IMR-90 (cell line): ENCODE measurements at regions not wholly inside any gene's neighbourhood (a gene's known extent, or its start where the extent isn't known, plus 50 kb on each side); places are given as distances from the start of the nearest gene placed in this dataset.

Source experiments
- ATAC-seq: fragments of 200-7000 bp; cut with Tn5 transposase; 2 replicates; pipeline ENCODE4 v1.9.1; 2020; ENCODE audit warnings: low read depth, mild to moderate bottlenecking, moderate library complexity
- BruUV-seq: library from RNA; stranded (reverse); fragments of 400-500 nt; replicated peaks from 2 replicates; lab custom pipeline; 2021; lab: Mats Ljungman, UMichigan
- CTCF ChIA-PET: fragments of 300-600 bp; formaldehyde crosslinking; extraction: SDS; loops from one replicate; lab custom pipeline; 2021; ENCODE audit warnings: antibody characterized with exemption; lab: Yijun Ruan, JAX
- POLR2A ChIA-PET: fragments of 300-600 bp; sonication (Branson Sonifier 250); formaldehyde crosslinking; loops from one replicate; lab custom pipeline; 2022; ENCODE audit warnings: antibody characterized with exemption; ENCODE audit not compliant: unreplicated experiment; lab: Charles Lee
- DNase-seq: peaks from one replicate; pipeline ENCODE4 v3.0.0; 2013
- H2AFZ ChIP-seq: replicated peaks from 2 replicates; pipeline ENCODE3; 2013; ENCODE audit warnings: low read length, mild to moderate bottlenecking; ENCODE audit not compliant: poor library complexity
- H2AK5ac ChIP-seq: 2 replicates; pipeline ENCODE4 v1.6.1; 2013; ENCODE audit warnings: low read depth, low read length, inconsistent platforms
- H2AK9ac ChIP-seq: replicated peaks from 2 replicates; pipeline ENCODE3; 2013; ENCODE audit warnings: mild to moderate bottlenecking, low read depth, low read length, moderate library complexity; ENCODE audit not compliant: poor library complexity
- H2BK120ac ChIP-seq: 2 replicates; pipeline ENCODE4 v1.6.1; 2013; ENCODE audit warnings: low read depth, low read length, inconsistent platforms
- H2BK15ac ChIP-seq: 3 replicates; pipeline ENCODE4 v1.6.1; 2013; ENCODE audit warnings: low read depth, low read length, inconsistent platforms
- H2BK20ac ChIP-seq: 2 replicates; pipeline ENCODE4 v1.6.1; 2013; ENCODE audit warnings: low read depth, mild to moderate bottlenecking, inconsistent platforms, low read length, moderate library complexity
- H2BK5ac ChIP-seq: 2 replicates; pipeline ENCODE4 v1.6.1; 2013; ENCODE audit warnings: mild to moderate bottlenecking, low read depth, low read length, inconsistent platforms; ENCODE audit not compliant: poor library complexity, severe bottlenecking
- H3K14ac ChIP-seq: replicated peaks from 2 replicates; pipeline ENCODE4 v1.6.1; 2013; ENCODE audit warnings: low read depth, low read length, inconsistent platforms
- H3K18ac ChIP-seq: 2 replicates; pipeline ENCODE4 v1.6.1; 2013; ENCODE audit warnings: low read depth, low read length, control low read depth
- H3K23ac ChIP-seq: 2 replicates; pipeline ENCODE4 v1.6.1; 2013; ENCODE audit warnings: low read depth, low read length, inconsistent platforms
- H3K27ac ChIP-seq: 2 replicates; pipeline ENCODE4 v1.5.1; 2013; ENCODE audit warnings: mild to moderate bottlenecking, control low read depth, low read length; ENCODE audit not compliant: insufficient read depth
- H3K27me3 ChIP-seq: 2 replicates; pipeline ENCODE4 v1.6.1; 2013; ENCODE audit warnings: low read length; ENCODE audit not compliant: control insufficient read depth, insufficient read depth
- H3K36me3 ChIP-seq: 2 replicates; pipeline ENCODE4 v1.6.1; 2013; ENCODE audit warnings: low read length, mixed read lengths; ENCODE audit not compliant: control insufficient read depth, insufficient read depth
- H3K4ac ChIP-seq: 2 replicates; pipeline ENCODE4 v1.6.1; 2013; ENCODE audit warnings: low read depth, low read length, inconsistent platforms
- H3K4me1 ChIP-seq: 2 replicates; pipeline ENCODE4 v1.6.1; 2013; ENCODE audit warnings: low read length, mixed read lengths; ENCODE audit not compliant: control insufficient read depth, insufficient read depth
- H3K4me2 ChIP-seq: 2 replicates; pipeline ENCODE4 v1.6.1; 2013; ENCODE audit warnings: low read depth, mild to moderate bottlenecking, control low read depth, low read length, moderate library complexity
- H3K4me3 ChIP-seq: 2 replicates; pipeline ENCODE4 v1.5.1; 2013; ENCODE audit warnings: low read depth, mild to moderate bottlenecking, control low read depth, low read length, moderate library complexity; ENCODE audit not compliant: insufficient read depth
- H3K56ac ChIP-seq: 2 replicates; pipeline ENCODE4 v1.6.1; 2013; ENCODE audit warnings: low read length, inconsistent platforms; ENCODE audit not compliant: insufficient read depth; ENCODE audit errors: extremely low read depth
- H3K79me1 ChIP-seq, 2 experiments: 2 replicates each; pipeline ENCODE4 v1.6.1; 2013; ENCODE audit warnings: low read length in 2 of 2, inconsistent platforms in 1 of 2, low read depth in 1 of 2
- H3K9ac ChIP-seq: 2 replicates; pipeline ENCODE4 v1.6.1; 2013; ENCODE audit warnings: low read depth, low read length, control low read depth
- H3K9me1 ChIP-seq: 2 replicates; pipeline ENCODE4 v1.6.1; 2013; ENCODE audit warnings: low read length, inconsistent platforms; ENCODE audit not compliant: insufficient read depth
- H3K9me3 ChIP-seq: 2 replicates; pipeline ENCODE4 v1.6.1; 2013; ENCODE audit warnings: low read length; ENCODE audit not compliant: control insufficient read depth, insufficient read depth
- H4K20me1 ChIP-seq: 2 replicates; pipeline ENCODE4 v1.6.1; 2013; ENCODE audit warnings: low read length, inconsistent platforms; ENCODE audit not compliant: insufficient read depth
- H4K5ac ChIP-seq: 2 replicates; pipeline ENCODE4 v1.6.1; 2013; ENCODE audit warnings: mild to moderate bottlenecking, low read depth, low read length, control low read depth
- H4K8ac ChIP-seq, 2 experiments: 2 replicates each; pipeline ENCODE4 v1.6.1; 2013; ENCODE audit warnings: low read depth in 2 of 2, low read length in 2 of 2, control low read depth in 1 of 2, inconsistent platforms in 1 of 2
- H4K91ac ChIP-seq: 2 replicates; pipeline ENCODE4 v1.6.1; 2013; ENCODE audit warnings: low read depth, low read length, inconsistent platforms; ENCODE audit not compliant: insufficient read depth
- BHLHE40 ChIP-seq: fragments of 150-350 bp; IDR thresholded peaks from 2 replicates; pipeline ENCODE4 v1.6.1; 2016; ENCODE audit warnings: mild to moderate bottlenecking, low read depth, low read length
- CEBPB ChIP-seq: IDR thresholded peaks from 2 replicates; pipeline ENCODE4 v1.6.1; 2012; ENCODE audit warnings: low read depth, low read length, improper control_type of control experiment
- CHD1 ChIP-seq: IDR thresholded peaks from 2 replicates; pipeline ENCODE4 v1.6.1; 2012; ENCODE audit warnings: low read depth, low read length, improper control_type of control experiment
- CTCF ChIP-seq: conservative IDR thresholded peaks from 2 replicates; pipeline ENCODE4 v1.5.1; 2012; ENCODE audit warnings: mild to moderate bottlenecking, low read depth, low read length, improper control_type of control experiment
- FOS ChIP-seq: fragments of 150-350 bp; IDR thresholded peaks from 2 replicates; pipeline ENCODE4 v1.6.1; 2016; ENCODE audit warnings: low read depth, low read length
- MAZ ChIP-seq: IDR thresholded peaks from 2 replicates; pipeline ENCODE4 v1.6.1; 2012; ENCODE audit warnings: low read depth, mild to moderate bottlenecking, low read length, improper control_type of control experiment, moderate library complexity, borderline replicate concordance
- NFE2L2 ChIP-seq: fragments of 150-350 bp; IDR thresholded peaks from 2 replicates; pipeline ENCODE4 v1.6.1; 2016; ENCODE audit warnings: low read depth, mild to moderate bottlenecking, low read length
- RAD21 ChIP-seq: IDR thresholded peaks from 2 replicates; pipeline ENCODE4 v1.6.1; 2012; ENCODE audit warnings: low read length, improper control_type of control experiment
- RCOR1 ChIP-seq: IDR thresholded peaks from 2 replicates; pipeline ENCODE4 v1.6.1; 2012; ENCODE audit warnings: mild to moderate bottlenecking, low read length, improper control_type of control experiment; ENCODE audit not compliant: insufficient replicate concordance
- RFX5 ChIP-seq: IDR thresholded peaks from 2 replicates; pipeline ENCODE4 v1.8.0; 2012; ENCODE audit warnings: low read depth, mild to moderate bottlenecking, low read length, moderate library complexity
- SMC3 ChIP-seq: fragments of 150-350 bp; IDR thresholded peaks from 2 replicates; pipeline ENCODE4 v1.6.1; 2016; ENCODE audit warnings: low read depth, mild to moderate bottlenecking, antibody characterized with exemption, low read length, moderate library complexity
- WGBS, 2 experiments: methylation state at CpG; one replicate each; pipeline versions ENCODE4 v1.1.5 to v1.1.7; 2013; ENCODE audit warnings: missing lambda C conversion rate in 2 of 2; ENCODE audit not compliant: insufficient read length in 1 of 2; ENCODE audit errors: extremely low coverage in 2 of 2; 5-methylcytosine and 5-hydroxymethylcytosine counted together
- dilution Hi-C: fragments of 300-500 bp; cut with HindIII; formaldehyde crosslinking; loops from one replicate; pipeline ENCODE4 v1.14.3; 2018; ENCODE audit warnings: low sequenced_read_pairs; ENCODE audit not compliant: unreplicated experiment
- in situ Hi-C: fragments of 300-500 bp; cut with MboI; formaldehyde crosslinking; loops from 3 replicates; pipeline ENCODE4 v1.14.3; 2019; ENCODE audit warnings: low sequenced_read_pairs, inconsistent platforms, mixed read lengths
- intact Hi-C: fragments of 100-400 bp; cut with micrococcal nuclease; formaldehyde crosslinking; loops from 2 replicates; pipeline ENCODE4 v1.10.0; 2022
- TF ChIP-seq, protein P1 (sequence below): fragments of 150-350 bp; IDR thresholded peaks from 2 replicates; pipeline ENCODE4 v1.6.1; 2016; ENCODE audit warnings: low read depth, mild to moderate bottlenecking, low read length, moderate library complexity, borderline replicate concordance

DNA sequence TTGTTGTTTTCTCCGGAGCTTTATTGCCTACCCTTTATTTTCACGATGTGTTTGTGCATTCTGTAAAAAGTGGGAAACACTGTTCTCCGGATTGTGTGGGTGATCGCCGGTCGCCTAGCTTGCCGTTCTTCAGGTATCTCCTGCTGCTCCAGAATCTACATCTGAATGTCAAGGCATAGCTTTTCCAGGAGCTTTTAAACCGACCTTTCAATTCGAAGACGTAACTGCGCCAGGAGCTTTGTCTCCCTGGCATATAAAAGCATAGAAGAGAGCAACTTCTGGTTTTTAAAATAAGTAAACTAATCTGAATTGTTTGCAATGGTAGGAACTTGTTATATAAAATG, 96.0 kb downstream of the HFE start:
- peak overlapping the region; percentile 84 for H2AFZ ChIP-seq
- H3K4me2 ChIP-seq, result peak overlapping the region; percentile 70
- H3K9me1 ChIP-seq, result 0 out of 2 replicates have a peak, but pooled peaks cover 5% of the 10 kb centered on the region
- ChIA-PET POLR2A (interaction anchor here (0.6 to 2.6 kb wide), 7 partner anchors 12 to 89 kb away, joined by 3 to 17 read pairs (median 5); a partner anchor contains a TSS), CTCF (interaction anchor here (0.7 to 1.4 kb wide), 4 partner anchors 9 to 14 kb away, joined by 3 to 5 read pairs (median 4); a partner anchor contains a TSS)
- no peaks in the 10 kb centered on the region for H3K79me1 ChIP-seq
- BruUV-seq, result no TSS peak
- H4K20me1 ChIP-seq, result no peaks in the 10 kb centered on the region
- peak overlapping the region; percentile 10 to 14; a peak in 1 of 4 replicates for H4K8ac ChIP-seq
- in situ Hi-C loops, result loop anchor here (25.0 kb wide), 1 partner anchor 954 kb away; a partner anchor contains a TSS
- H3K56ac ChIP-seq, result 0 out of 2 replicates have a peak overlapping the region, but pooled peaks have one; percentile 12
- peak overlapping the region; percentile 67 for H3K4ac ChIP-seq
- no peaks in the 10 kb centered on the region for H3K36me3 ChIP-seq
- no peak overlapping the region for H3K14ac ChIP-seq
- H3K9ac ChIP-seq, result peak overlapping the region; percentile 4; the same call in 1 of the 2 replicates
- H2BK5ac ChIP-seq, result peak overlapping the region; percentile 78
- no peaks in the 10 kb centered on the region; the same call in 1 of the 2 replicates for H3K4me1 ChIP-seq
- peak overlapping the region; percentile 84 for H2BK120ac ChIP-seq
- ATAC-seq (peak; percentile 38), DNase-seq (no peak)
- 2% methylated on average over 5 of the region's 11 CpGs; no CpG with 5 or more reads in 1 of the 2 experiments for WGBS, 2 experiments
- H2BK15ac ChIP-seq, result 0 out of 3 replicates have a peak overlapping the region, but pooled peaks have one; percentile 5
- no peak overlapping the region for H2AK9ac ChIP-seq
- peak overlapping the region; percentile 78 for H3K23ac ChIP-seq
- H4K5ac ChIP-seq, result peak overlapping the region; percentile 35
- peak overlapping the region; percentile 30 for H3K27ac ChIP-seq
- no peak overlapping the region for H2AK5ac ChIP-seq
- peak overlapping the region; percentile 40; the same call in 1 of the 2 replicates for H3K4me3 ChIP-seq
- peak overlapping the region; percentile 68 for H2BK20ac ChIP-seq
- H3K27me3 ChIP-seq, result no peaks in the 10 kb centered on the region
- no peaks in the 10 kb centered on the region for H3K9me3 ChIP-seq
- peak overlapping the region; percentile 40; the same call in 1 of the 2 replicates for H3K18ac ChIP-seq
- intact Hi-C loops, result no loop called here
- H4K91ac ChIP-seq, result peak overlapping the region; percentile 40; the same call in 1 of the 2 replicates
- TF ChIP-seq RAD21, result no peak
- no peak for TF ChIP-seq FOS
- TF ChIP-seq, protein P1, sequence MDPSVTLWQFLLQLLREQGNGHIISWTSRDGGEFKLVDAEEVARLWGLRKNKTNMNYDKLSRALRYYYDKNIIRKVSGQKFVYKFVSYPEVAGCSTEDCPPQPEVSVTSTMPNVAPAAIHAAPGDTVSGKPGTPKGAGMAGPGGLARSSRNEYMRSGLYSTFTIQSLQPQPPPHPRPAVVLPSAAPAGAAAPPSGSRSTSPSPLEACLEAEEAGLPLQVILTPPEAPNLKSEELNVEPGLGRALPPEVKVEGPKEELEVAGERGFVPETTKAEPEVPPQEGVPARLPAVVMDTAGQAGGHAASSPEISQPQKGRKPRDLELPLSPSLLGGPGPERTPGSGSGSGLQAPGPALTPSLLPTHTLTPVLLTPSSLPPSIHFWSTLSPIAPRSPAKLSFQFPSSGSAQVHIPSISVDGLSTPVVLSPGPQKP, result no peak
- no peak for TF ChIP-seq CTCF
- no peak for TF ChIP-seq CHD1
- TF ChIP-seq CEBPB, result no peak
- TF ChIP-seq RCOR1, result no peak
- TF ChIP-seq SMC3, result no peak
- TF ChIP-seq NFE2L2, result no peak
- no peak for TF ChIP-seq MAZ
- TF ChIP-seq RFX5, result no peak
- TF ChIP-seq BHLHE40, result no peak
- dilution Hi-C loops, result no loop called here
